DND-41 (cell line): ENCODE measurements at regions not wholly inside any gene's neighbourhood (a gene's known extent, or its start where the extent isn't known, plus 50 kb on each side); places are given as distances from the start of the nearest gene placed in this dataset.

Experiments
- ATAC-seq: fragments of 200-7000 bp; cut with Tn5 transposase; 3 replicates; pipeline ENCODE4 v1.9.1; 2021; ENCODE audit warnings: low read depth; ENCODE audit not compliant: insufficient read depth
- DNase-seq: peaks from one replicate; pipeline ENCODE4 v3.0.0-alpha.2; 2020
- H2AFZ ChIP-seq: 2 replicates; pipeline ENCODE4 v1.6.0; 2012; ENCODE audit warnings: low read depth, low read length
- H3K27ac ChIP-seq: 2 replicates; pipeline ENCODE4 v1.5.1; 2012; ENCODE audit warnings: low read length, inconsistent platforms
- H3K27me3 ChIP-seq: fragments of 200-600 bp; sonication (generic); 2 replicates; pipeline ENCODE4 v1.6.0; 2012; ENCODE audit warnings: low read length, mild to moderate bottlenecking, inconsistent platforms; ENCODE audit not compliant: insufficient read depth, poor library complexity
- H3K36me3 ChIP-seq: 2 replicates; pipeline ENCODE4 v1.5.1; 2012; ENCODE audit warnings: low read length, inconsistent platforms; ENCODE audit not compliant: insufficient read depth
- H3K4me1 ChIP-seq: 2 replicates; pipeline ENCODE4 v1.5.1; 2012; ENCODE audit warnings: mild to moderate bottlenecking, low read length; ENCODE audit not compliant: insufficient read depth
- H3K4me2 ChIP-seq: 2 replicates; pipeline ENCODE4 v1.6.0; 2012; ENCODE audit warnings: mild to moderate bottlenecking, moderate library complexity, low read length, inconsistent platforms; ENCODE audit not compliant: insufficient read depth
- H3K4me3 ChIP-seq, 2 experiments: fragments of 200-600 bp in 1 of 2; shearing (Covaris generic) in 1 of 2; 2 replicates each; pipeline ENCODE4 v1.5.1; 2012 to 2016; ENCODE audit warnings: inconsistent platforms in 2 of 2, low read length in 2 of 2, mild to moderate bottlenecking in 2 of 2, low read depth in 1 of 2, moderate library complexity in 1 of 2
- H3K79me2 ChIP-seq: 2 replicates; pipeline ENCODE4 v1.6.0; 2012; ENCODE audit warnings: low read length, inconsistent platforms; ENCODE audit not compliant: insufficient read depth
- H3K9ac ChIP-seq: 2 replicates; pipeline ENCODE4 v1.6.0; 2012; ENCODE audit warnings: low read depth, mild to moderate bottlenecking, inconsistent platforms, low read length, moderate library complexity
- H3K9me3 ChIP-seq: 2 replicates; pipeline ENCODE4 v1.5.1; 2012; ENCODE audit warnings: low read length, moderate library complexity, mild to moderate bottlenecking, inconsistent platforms; ENCODE audit not compliant: insufficient read depth, severe bottlenecking
- H4K20me1 ChIP-seq: 2 replicates; pipeline ENCODE4 v1.6.0; 2012; ENCODE audit warnings: low read length; ENCODE audit not compliant: insufficient read depth
- EZH2 ChIP-seq: IDR thresholded peaks from 3 replicates; pipeline ENCODE4 v1.6.1; 2012; ENCODE audit warnings: borderline replicate concordance, low read depth, mild to moderate bottlenecking, moderate library complexity, low read length, inconsistent platforms; ENCODE audit not compliant: severe bottlenecking
- TF ChIP-seq, protein P1 (sequence below): IDR thresholded peaks from 2 replicates; pipeline ENCODE4 v1.5.1; 2012; ENCODE audit warnings: borderline replicate concordance, low read length, moderate library complexity, mild to moderate bottlenecking; ENCODE audit not compliant: poor library complexity, severe bottlenecking; ENCODE audit errors: extremely low read depth

DNA sequence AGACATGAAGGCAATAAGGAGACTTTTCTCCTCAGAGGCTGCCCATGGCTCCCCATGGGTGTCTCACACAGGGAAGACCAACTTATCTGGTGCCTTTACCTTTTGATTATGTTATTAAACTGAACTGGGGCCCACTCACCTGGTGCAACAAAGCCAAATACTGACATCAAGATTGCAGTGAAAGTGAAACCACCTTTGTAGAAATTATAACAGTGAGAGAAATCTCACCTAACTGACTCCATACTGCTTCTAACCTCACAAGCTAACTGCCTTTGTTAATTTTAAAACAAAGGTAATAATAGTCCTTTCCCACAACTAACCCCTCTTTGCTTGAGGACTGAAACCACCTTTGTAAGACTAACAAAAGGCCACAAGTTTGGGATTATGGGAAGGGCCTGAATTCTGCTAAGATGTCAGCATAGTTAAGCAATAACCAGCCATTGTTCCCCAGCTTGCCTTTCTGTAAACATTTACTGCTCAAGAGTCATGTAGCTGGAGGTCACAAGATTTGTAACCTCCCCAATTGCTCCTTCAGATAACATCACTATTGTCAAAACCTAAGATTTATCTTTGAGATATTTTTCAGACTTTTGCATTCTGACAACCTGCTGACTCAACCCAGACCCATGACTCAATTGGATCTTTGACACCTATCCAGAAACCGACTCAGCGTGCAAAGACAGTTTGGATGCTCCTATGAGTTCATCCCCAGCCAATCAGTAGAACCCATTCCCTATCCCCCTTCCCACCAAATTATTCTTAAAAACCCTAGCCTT lies 420.3 kb upstream of the CFAP20DC start:
- Histone ChIP-seq H3K9ac (no peak overlapping the region), H3K27me3 (no peaks in the 10 kb centered on the region), H3K4me2 (no peak overlapping the region), H2AFZ (no peak overlapping the region), H3K9me3 (peaks cover 10% of the 10 kb centered on the region), H3K4me3 (no peak overlapping the region), H3K79me2 (no peaks in the 10 kb centered on the region), H3K27ac (no peak overlapping the region), H4K20me1 (no peaks in the 10 kb centered on the region), H3K36me3 (no peaks in the 10 kb centered on the region), H3K4me1 (peaks cover 7% of the 10 kb centered on the region; the same call in 1 of the 2 replicates)
- TF ChIP-seq, protein P1, sequence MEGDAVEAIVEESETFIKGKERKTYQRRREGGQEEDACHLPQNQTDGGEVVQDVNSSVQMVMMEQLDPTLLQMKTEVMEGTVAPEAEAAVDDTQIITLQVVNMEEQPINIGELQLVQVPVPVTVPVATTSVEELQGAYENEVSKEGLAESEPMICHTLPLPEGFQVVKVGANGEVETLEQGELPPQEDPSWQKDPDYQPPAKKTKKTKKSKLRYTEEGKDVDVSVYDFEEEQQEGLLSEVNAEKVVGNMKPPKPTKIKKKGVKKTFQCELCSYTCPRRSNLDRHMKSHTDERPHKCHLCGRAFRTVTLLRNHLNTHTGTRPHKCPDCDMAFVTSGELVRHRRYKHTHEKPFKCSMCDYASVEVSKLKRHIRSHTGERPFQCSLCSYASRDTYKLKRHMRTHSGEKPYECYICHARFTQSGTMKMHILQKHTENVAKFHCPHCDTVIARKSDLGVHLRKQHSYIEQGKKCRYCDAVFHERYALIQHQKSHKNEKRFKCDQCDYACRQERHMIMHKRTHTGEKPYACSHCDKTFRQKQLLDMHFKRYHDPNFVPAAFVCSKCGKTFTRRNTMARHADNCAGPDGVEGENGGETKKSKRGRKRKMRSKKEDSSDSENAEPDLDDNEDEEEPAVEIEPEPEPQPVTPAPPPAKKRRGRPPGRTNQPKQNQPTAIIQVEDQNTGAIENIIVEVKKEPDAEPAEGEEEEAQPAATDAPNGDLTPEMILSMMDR, result no peak
- TF ChIP-seq EZH2, result no peak
- ATAC-seq (no peak), DNase-seq (no peak)

DNA sequence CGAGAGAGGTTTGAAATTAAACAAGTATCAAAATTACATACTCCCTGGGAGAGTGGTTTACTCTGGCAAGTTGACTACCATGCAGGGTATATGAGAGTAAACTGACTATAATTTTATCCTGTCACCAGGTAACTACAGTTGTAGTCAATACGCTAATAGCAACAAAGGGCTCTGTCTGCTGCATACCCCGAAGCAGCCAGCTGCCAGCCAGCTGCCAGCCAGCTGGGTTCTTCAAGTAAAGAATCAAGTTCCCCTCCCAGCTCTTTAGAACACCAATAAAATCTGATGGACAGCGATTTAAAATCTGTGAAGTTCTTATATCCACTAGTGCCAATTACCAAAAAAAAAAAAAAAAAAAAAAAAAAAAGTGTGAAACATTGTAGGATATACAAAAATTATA lies 417.7 kb upstream of the CFAP20DC start:
- no peak overlapping the region for H3K27ac ChIP-seq
- DNase-seq (no peak), ATAC-seq (no peak)
- H3K9me3 ChIP-seq, result peaks cover 10% of the 10 kb centered on the region
- H2AFZ ChIP-seq, result no peak overlapping the region
- TF ChIP-seq EZH2, result no peak
- TF ChIP-seq, protein P1, result no peak
- H3K27me3 ChIP-seq, result no peaks in the 10 kb centered on the region
- no peaks in the 10 kb centered on the region for H4K20me1 ChIP-seq
- H3K9ac ChIP-seq, result no peak overlapping the region
- H3K4me3 ChIP-seq, result no peak overlapping the region
- H3K36me3 ChIP-seq, result no peaks in the 10 kb centered on the region
- no peaks in the 10 kb centered on the region for H3K4me1 ChIP-seq
- no peaks in the 10 kb centered on the region for H3K79me2 ChIP-seq
- no peak overlapping the region for H3K4me2 ChIP-seq

DNA sequence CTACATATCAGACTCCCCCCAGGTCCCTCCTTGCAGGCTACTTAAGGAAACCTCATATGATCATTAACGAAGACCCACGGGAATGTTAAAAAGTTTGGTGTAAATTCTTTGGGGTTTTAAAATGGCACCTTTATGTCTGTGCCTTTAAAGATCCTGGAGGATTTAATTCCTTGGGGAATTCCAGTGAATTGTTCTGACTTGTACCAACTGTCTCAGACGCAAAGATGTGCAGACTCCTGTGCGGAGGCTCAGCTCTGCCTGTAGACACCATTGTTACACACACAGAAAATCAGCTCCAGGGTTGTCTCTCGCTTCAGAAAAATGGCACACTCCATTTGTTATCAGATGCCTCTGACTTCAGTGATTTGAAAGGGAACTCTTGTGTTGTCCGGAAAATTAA lies 414.4 kb upstream of the CFAP20DC start:
- ATAC-seq (no peak), DNase-seq (no peak)
- Histone ChIP-seq H3K9ac (no peak overlapping the region), H3K27ac (no peak overlapping the region), H3K79me2 (no peaks in the 10 kb centered on the region), H3K4me2 (no peak overlapping the region), H3K27me3 (no peaks in the 10 kb centered on the region), H4K20me1 (no peaks in the 10 kb centered on the region), H3K9me3 (peaks cover 2% of the 10 kb centered on the region), H3K4me1 (no peaks in the 10 kb centered on the region), H2AFZ (no peak overlapping the region), H3K36me3 (no peaks in the 10 kb centered on the region), H3K4me3 (no peak overlapping the region)
- TF ChIP-seq, protein P1, result no peak
- TF ChIP-seq EZH2, result no peak
